GM12878 (cell line): ENCODE measurements at regions not wholly inside any gene's neighbourhood (a gene's known extent, or its start where the extent isn't known, plus 50 kb on each side); places are given as distances from the start of the nearest gene placed in this dataset.

Experiments
- ATAC-seq: fragments of 200-7000 bp; cut with Tn5 transposase; 3 replicates; pipeline ENCODE4 v1.9.1; 2020; ENCODE audit warnings: mild to moderate bottlenecking, moderate library complexity
- BruUV-seq: library from RNA; stranded (reverse); fragments of 400-500 nt; replicated peaks from 2 replicates; lab custom pipeline; 2021; lab: Mats Ljungman, UMichigan
- CTCF ChIA-PET: fragments of 300-600 bp; sonication (Branson Sonifier 250); formaldehyde crosslinking; extraction: SDS; loops from one replicate; lab custom pipeline; 2021; ENCODE audit warnings: inconsistent platforms; lab: Yijun Ruan, JAX
- POLR2A ChIA-PET: fragments of 350-600 bp; formaldehyde crosslinking; extraction: SDS; loops from one replicate; lab custom pipeline; 2021; ENCODE audit warnings: inconsistent platforms; lab: Charles Lee
- RAD21 ChIA-PET: fragments of 300-600 bp; sonication (Branson Sonifier 250); formaldehyde crosslinking; loops from one replicate; lab custom pipeline; 2023; ENCODE audit warnings: antibody characterized with exemption; ENCODE audit not compliant: unreplicated experiment; lab: Charles Lee
- SMC1A ChIA-PET: fragments of 300-600 bp; sonication (Branson Sonifier 250); formaldehyde crosslinking; loops from one replicate; lab custom pipeline; 2023; ENCODE audit not compliant: unreplicated experiment, uncharacterized antibody; lab: Charles Lee
- DNase-seq: peaks from one replicate; pipeline ENCODE4 v3.0.0-alpha.2; 2011; ENCODE audit warnings: low read depth, low spot score
- FAIRE-seq: peaks from 3 replicates; lab custom pipeline; 2011; peaks lifted over from hg19 to GRCh38; lab: Jason Lieb, UNC
- H2AFZ ChIP-seq: 2 replicates; pipeline ENCODE4 v1.6.0; 2011; ENCODE audit warnings: low read depth, low read length, control low read depth; ENCODE audit not compliant: control insufficient read depth
- H3K27ac ChIP-seq: 2 replicates; pipeline ENCODE4 v1.5.1; 2011; ENCODE audit warnings: control low read depth; ENCODE audit not compliant: control insufficient read depth, insufficient read depth
- H3K27me3 ChIP-seq, 2 experiments: replicated peaks in 1 of 2; 2 replicates each; pipeline versions ENCODE4 v1.6.0 to v1.6.1; 2011; ENCODE audit warnings: low read length in 1 of 2; ENCODE audit not compliant: control insufficient read depth in 2 of 2, insufficient read depth in 2 of 2
- H3K36me3 ChIP-seq, 2 experiments: 2 replicates each; pipeline ENCODE4 v1.5.1; 2011; ENCODE audit warnings: low read length in 1 of 2; ENCODE audit not compliant: control insufficient read depth in 2 of 2, insufficient read depth in 2 of 2
- H3K4me1 ChIP-seq: 2 replicates; pipeline ENCODE4 v1.6.1; 2011; ENCODE audit warnings: mild to moderate bottlenecking, low read length, moderate library complexity, mixed read lengths; ENCODE audit not compliant: control insufficient read depth, insufficient read depth
- H3K4me2 ChIP-seq: 2 replicates; pipeline ENCODE4 v1.6.0; 2011; ENCODE audit warnings: control low read depth; ENCODE audit not compliant: control insufficient read depth, insufficient read depth
- H3K4me3 ChIP-seq: fragments of 200-600 bp; sonication (generic); 2 replicates; pipeline ENCODE4 v1.5.1; 2016
- H3K79me2 ChIP-seq: 2 replicates; pipeline ENCODE4 v1.6.0; 2011; ENCODE audit warnings: low read length; ENCODE audit not compliant: control insufficient read depth, insufficient read depth
- H3K9ac ChIP-seq: 2 replicates; pipeline ENCODE4 v1.8.0; 2011; ENCODE audit warnings: low read length, control low read depth, mixed read lengths; ENCODE audit not compliant: control insufficient read depth, insufficient read depth
- H3K9me3 ChIP-seq: replicated peaks from 3 replicates; pipeline ENCODE4 v1.5.1; 2011; ENCODE audit warnings: mild to moderate bottlenecking, low read length; ENCODE audit not compliant: control insufficient read depth, insufficient read depth
- H4K20me1 ChIP-seq: 2 replicates; pipeline ENCODE4 v1.6.0; 2011; ENCODE audit not compliant: control insufficient read depth, insufficient read depth
- CBX5 ChIP-seq: sonication (generic); IDR thresholded peaks from 2 replicates; pipeline ENCODE4 v1.6.1; 2016; ENCODE audit warnings: low read depth, moderate library complexity, mild to moderate bottlenecking, inconsistent platforms
- CHD2 ChIP-seq: IDR thresholded peaks from 2 replicates; pipeline ENCODE4 v1.6.1; 2011; ENCODE audit warnings: low read depth, low read length, improper control_type of control experiment, borderline replicate concordance
- EGR1 ChIP-seq, 2 experiments: IDR thresholded peaks; 1 replicate in 1 of 2; 2 replicates in 1 of 2; pipeline ENCODE4 v1.6.1; 2011 to 2012; ENCODE audit warnings: low read depth in 2 of 2, low read length in 2 of 2, borderline replicate concordance in 1 of 2, mild to moderate bottlenecking in 1 of 2, moderate library complexity in 1 of 2
- GABPA ChIP-seq: IDR thresholded peaks from 2 replicates; pipeline ENCODE4 v1.6.1; 2014; ENCODE audit warnings: antibody characterized with exemption, low read depth, mild to moderate bottlenecking, inconsistent platforms
- MEF2A ChIP-seq: IDR thresholded peaks from 2 replicates; pipeline ENCODE4 v1.6.1; 2011; ENCODE audit warnings: low read depth, mild to moderate bottlenecking, low read length, moderate library complexity; ENCODE audit not compliant: insufficient read depth
- PML ChIP-seq: IDR thresholded peaks from 2 replicates; pipeline ENCODE4 v1.6.1; 2012; ENCODE audit warnings: low read length, inconsistent platforms
- RB1 ChIP-seq: fragments of 450-650 bp; formaldehyde crosslinking; IDR thresholded peaks from 2 replicates; pipeline ENCODE4 v1.6.1; 2017; ENCODE audit warnings: mild to moderate bottlenecking, borderline replicate concordance
- RCOR1 ChIP-seq: conservative IDR thresholded peaks from 2 replicates; pipeline ENCODE4 v1.6.1; 2012; ENCODE audit warnings: low read depth, low read length, improper control_type of control experiment
- WGBS: methylation state at CpG from one replicate; pipeline ENCODE4 v1.1.6; 2016; ENCODE audit warnings: low lambda C conversion rate; ENCODE audit not compliant: insufficient replicate concordance, insufficient coverage; ENCODE audit errors: missing lambda C conversion rate; 5-methylcytosine and 5-hydroxymethylcytosine counted together
- in situ Hi-C: fragments of 300-500 bp; cut with MboI; formaldehyde crosslinking; loops from 9 replicates; pipeline ENCODE4 v1.14.3; 2018; ENCODE audit warnings: mixed read lengths
- intact Hi-C: fragments of 100-400 bp; cut with micrococcal nuclease; formaldehyde crosslinking; loops from one replicate; pipeline ENCODE4 v1.14.2; 2022; ENCODE audit not compliant: unreplicated experiment
- TF ChIP-seq, protein P1 (sequence below): fragments of 450-650 bp; IDR thresholded peaks from 2 replicates; pipeline ENCODE4 v1.6.1; 2014; ENCODE audit warnings: mild to moderate bottlenecking
- TF ChIP-seq, protein P2 (sequence below): IDR thresholded peaks from 2 replicates; pipeline ENCODE4 v1.6.1; 2012; ENCODE audit warnings: low read depth, low read length, improper control_type of control experiment
- TF ChIP-seq, protein P3 (sequence below): IDR thresholded peaks from 2 replicates; pipeline ENCODE4 v1.6.1; 2012; ENCODE audit warnings: low read depth, low read length, improper control_type of control experiment

DNA sequence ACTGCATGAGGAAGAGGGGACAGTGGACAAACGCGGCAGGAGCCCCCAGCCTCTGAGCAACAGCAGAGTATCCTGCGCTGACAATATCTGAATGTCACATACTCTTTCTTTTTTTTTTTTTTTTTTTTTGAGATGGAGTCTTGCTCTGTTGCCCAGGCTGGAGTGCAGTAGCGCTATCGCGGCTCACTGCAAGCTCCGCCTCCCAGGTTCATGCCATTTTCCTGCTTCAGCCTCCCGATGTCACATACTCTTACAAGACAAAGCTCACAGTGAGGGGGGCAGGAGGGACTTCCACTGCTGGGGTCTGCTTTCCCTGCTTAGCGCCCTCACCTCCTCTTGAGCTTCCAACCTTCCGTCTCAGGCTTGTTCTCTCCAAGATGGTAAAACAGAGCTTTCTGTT lies 51.2 kb upstream of the TNS3 start:
- no peak overlapping the region for H3K9ac ChIP-seq
- no peak overlapping the region for H3K27ac ChIP-seq
- CTCF ChIA-PET, result no interaction called here
- intact Hi-C loops (no loop called here), in situ Hi-C loops (no loop called here)
- RAD21 ChIA-PET, result no interaction called here
- H3K4me1 ChIP-seq, result peaks cover 2% of the 10 kb centered on the region
- SMC1A ChIA-PET, result no interaction called here
- no peak overlapping the region for H2AFZ ChIP-seq
- DNase-seq (no peak), ATAC-seq (no peak), FAIRE-seq (no peak)
- no TSS peak for BruUV-seq
- 54% methylated on average over 6 of the region's 10 CpGs for WGBS
- H3K4me3 ChIP-seq, result no peak overlapping the region
- H3K36me3 ChIP-seq, result no peaks in the 10 kb centered on the region
- H3K9me3 ChIP-seq, result no peaks in the 10 kb centered on the region
- no peaks in the 10 kb centered on the region for H4K20me1 ChIP-seq
- POLR2A ChIA-PET, result no interaction called here
- TF ChIP-seq, protein P1, sequence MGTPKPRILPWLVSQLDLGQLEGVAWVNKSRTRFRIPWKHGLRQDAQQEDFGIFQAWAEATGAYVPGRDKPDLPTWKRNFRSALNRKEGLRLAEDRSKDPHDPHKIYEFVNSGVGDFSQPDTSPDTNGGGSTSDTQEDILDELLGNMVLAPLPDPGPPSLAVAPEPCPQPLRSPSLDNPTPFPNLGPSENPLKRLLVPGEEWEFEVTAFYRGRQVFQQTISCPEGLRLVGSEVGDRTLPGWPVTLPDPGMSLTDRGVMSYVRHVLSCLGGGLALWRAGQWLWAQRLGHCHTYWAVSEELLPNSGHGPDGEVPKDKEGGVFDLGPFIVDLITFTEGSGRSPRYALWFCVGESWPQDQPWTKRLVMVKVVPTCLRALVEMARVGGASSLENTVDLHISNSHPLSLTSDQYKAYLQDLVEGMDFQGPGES, result no peak
- TF ChIP-seq PML, result no peak
- TF ChIP-seq CHD2, result no peak
- no peak for TF ChIP-seq RCOR1
- TF ChIP-seq RB1, result no peak
- TF ChIP-seq CBX5, result no peak
- TF ChIP-seq, protein P2, sequence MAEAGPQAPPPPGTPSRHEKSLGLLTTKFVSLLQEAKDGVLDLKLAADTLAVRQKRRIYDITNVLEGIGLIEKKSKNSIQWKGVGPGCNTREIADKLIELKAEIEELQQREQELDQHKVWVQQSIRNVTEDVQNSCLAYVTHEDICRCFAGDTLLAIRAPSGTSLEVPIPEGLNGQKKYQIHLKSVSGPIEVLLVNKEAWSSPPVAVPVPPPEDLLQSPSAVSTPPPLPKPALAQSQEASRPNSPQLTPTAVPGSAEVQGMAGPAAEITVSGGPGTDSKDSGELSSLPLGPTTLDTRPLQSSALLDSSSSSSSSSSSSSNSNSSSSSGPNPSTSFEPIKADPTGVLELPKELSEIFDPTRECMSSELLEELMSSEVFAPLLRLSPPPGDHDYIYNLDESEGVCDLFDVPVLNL, result no peak
- TF ChIP-seq GABPA, result no peak
- no peak for TF ChIP-seq MEF2A
- TF ChIP-seq, protein P3, sequence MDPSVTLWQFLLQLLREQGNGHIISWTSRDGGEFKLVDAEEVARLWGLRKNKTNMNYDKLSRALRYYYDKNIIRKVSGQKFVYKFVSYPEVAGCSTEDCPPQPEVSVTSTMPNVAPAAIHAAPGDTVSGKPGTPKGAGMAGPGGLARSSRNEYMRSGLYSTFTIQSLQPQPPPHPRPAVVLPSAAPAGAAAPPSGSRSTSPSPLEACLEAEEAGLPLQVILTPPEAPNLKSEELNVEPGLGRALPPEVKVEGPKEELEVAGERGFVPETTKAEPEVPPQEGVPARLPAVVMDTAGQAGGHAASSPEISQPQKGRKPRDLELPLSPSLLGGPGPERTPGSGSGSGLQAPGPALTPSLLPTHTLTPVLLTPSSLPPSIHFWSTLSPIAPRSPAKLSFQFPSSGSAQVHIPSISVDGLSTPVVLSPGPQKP, result no peak
- no peak for TF ChIP-seq EGR1 (IDR thresholded peaks at IDR 0.05; ENCODE audit: borderline replicate concordance in 1 of 2, low read depth in 2 of 2, low read length in 2 of 2)
- TF ChIP-seq, all 136 proteins: peak for 0
- peaks cover 0 to 1% of the 10 kb centered on the region in 2 experiments; a peak in 1 of 4 replicates for H3K27me3 ChIP-seq
- no peaks in the 10 kb centered on the region for H3K79me2 ChIP-seq
- H3K4me2 ChIP-seq, result no peak overlapping the region
